GM21367 (cell line): ENCODE measurements at regions not wholly inside any gene's neighbourhood (a gene's known extent, or its start where the extent isn't known, plus 50 kb on each side); places are given as distances from the start of the nearest gene placed in this dataset.

Experiments
- ATAC-seq: cut with Tn5 transposase; IDR thresholded peaks from one replicate; pipeline ENCODE4 v1.9.1; 2021; ENCODE audit not compliant: unreplicated experiment

DNA sequence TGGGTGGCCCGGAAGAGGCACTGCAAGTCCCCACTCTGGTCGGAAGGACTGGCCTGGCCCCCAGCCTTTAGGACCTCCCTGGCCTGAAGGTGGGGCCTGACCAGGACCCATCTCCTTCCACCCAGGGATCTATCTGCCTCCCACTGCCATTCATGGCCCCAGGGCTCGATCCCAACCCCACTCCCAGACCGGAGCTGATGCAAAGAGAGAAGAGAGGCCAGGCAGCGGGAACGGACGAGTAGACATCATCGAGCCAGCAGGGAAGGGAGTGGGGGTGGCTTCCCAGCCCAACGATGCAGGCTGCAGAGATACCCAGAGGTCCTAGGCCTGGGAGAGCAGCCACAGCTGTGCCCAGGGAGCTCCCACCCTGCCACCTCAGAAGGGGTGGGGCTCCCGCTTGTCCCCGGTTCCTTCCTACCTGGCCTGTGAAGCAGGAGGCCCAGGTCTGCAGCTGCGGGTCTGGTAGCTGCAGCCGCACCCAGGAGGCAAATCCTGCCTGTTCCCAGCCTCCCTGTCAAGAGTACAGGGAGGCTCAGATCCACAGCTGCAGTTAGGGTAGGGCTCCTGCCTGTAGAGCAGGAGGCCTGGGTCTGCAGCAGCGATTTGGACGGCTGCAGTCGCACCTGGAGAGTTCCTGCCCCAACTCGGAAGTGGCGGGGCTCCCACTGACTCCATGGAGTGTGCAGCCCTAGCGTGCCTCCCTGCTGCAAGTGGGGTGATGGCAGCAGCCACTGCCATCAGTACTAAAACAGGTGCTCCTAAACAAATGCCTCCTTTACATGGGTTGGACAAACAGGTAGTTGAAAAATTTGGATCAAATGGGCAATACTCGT is 1151.0 kb upstream of the PHF14 start:
- ATAC-seq, result no peak

DNA sequence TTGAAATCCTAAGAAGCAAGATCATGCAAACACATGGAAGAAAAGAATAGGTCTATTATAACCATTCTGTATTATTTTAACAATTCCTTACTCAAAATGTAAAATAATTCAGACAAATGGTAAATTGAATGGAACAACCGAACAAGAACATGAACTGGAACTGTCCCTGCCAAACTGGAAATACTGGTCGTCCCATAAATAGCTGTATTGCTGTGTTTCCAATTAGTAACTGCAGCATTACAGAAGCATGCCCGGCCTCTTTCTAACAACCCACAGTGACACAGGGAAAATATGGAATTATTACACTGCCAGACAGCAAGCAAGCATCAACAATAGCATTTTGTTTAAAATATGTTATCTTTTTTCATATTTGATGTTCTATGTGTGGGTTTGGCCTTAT is 1138.5 kb upstream of the PHF14 start:
- no peak for ATAC-seq

DNA sequence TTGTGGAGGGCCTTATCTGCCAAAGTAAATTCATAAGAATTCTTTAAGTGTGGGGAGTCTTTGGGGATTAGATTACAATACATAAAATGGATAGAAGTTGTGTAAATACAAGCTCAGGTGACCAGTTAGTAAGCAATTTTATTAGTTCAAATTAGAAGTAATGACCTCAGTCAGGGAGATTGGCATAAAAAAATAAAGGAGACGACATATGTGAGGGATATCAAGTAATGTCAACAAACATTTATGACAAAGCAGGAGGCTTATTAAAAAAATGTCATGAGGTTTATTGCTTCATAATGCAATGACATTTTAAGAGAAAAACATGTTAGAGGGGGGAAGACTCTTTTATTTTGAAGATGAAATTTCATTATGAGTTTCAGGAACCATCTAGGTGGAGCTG is 1137.0 kb upstream of the PHF14 start:
- no peak for ATAC-seq

DNA sequence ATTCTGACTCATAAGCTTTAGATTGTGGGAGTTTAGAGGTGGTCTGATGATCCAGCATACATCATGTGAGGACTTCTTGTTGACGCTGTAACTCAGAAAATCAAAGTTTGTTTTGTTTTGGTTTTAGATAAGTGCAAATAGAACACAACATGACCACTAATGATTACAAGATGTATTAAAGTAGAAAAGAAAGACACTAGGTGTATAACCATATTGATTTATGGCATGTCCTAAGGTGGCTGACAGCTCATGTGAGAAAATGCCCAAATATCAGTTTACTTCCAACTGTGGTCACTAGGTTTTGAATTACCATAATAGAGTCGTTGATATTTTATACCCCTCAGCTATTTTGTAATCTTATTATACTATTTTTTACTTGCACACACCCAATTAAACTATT is 1131.4 kb upstream of the PHF14 start:
- no peak for ATAC-seq

DNA sequence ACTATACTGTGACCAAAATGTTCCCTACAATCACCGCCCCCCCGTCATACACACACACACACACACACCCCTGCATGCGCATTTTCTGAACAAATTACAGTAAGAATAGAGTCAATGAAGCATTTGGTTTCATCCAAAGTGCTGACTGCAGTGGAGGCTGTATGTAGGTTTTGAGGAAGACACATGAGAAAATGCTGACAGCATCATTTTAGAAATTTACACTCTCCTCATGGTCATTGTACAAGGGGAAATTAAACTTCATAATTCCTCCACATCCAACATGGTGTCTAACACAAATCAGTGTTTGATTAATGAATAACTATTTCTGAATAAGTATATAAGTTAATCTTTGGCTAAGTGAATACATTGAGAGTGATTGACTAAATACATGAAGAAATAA is 1126.8 kb upstream of the PHF14 start:
- no peak for ATAC-seq

DNA sequence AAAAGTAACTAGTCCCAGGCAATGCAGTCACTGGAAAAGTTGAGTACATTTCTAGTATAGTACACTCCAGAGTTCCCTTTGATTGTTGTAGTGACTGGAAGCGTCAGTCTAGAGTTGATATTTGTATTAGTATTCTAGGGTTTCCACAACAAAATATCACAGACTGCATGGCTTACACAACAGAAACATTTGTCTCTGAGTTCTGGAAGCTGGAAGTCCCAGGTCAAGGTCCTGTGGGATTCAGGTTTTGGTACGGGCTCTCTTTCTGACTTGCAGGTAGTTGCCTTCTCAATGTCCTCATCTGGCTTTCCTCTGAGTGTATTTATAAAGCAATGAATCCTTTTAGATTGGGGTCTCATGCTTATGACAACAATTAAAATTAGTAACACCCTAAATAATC is 1119.1 kb upstream of the PHF14 start:
- no peak for ATAC-seq

DNA sequence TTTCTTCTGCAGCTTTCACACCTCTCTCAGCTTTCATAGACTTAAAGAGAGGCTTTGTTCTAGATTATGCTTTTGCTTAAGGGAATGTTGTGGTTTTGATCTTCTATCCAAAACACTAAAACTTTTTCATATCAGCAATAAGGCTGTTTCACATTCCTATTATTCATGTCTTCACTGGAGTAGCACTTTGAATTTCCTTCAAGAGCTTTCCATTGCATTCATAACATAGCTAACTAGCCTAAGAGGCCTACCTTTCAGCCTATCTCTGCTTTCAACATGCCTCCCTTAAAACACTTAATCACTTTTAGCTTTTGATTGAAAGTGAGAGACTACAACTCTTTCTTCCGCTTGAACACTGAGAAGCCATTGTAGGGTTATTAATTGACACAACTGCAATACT is 1117.0 kb upstream of the PHF14 start:
- no peak for ATAC-seq

DNA sequence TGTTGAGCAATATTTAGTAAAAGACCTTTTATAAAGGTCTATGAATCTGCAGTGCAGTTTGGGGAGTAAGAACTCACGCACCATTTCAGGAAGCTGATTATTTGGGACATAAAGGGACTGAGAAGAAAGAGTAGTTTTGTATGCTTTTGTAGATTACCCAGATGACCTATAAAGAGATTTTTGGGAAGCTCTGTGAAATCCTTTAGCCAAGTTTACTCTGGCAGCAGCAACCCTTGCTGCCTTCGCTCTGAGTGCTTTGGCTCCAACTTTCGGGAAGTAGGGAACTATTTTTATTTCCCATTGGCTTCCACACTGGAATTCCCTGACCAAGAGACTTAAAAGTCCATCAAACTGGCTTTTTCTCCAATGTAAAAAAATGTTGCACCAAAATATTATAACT is 1110.1 kb upstream of the PHF14 start:
- no peak for ATAC-seq

DNA sequence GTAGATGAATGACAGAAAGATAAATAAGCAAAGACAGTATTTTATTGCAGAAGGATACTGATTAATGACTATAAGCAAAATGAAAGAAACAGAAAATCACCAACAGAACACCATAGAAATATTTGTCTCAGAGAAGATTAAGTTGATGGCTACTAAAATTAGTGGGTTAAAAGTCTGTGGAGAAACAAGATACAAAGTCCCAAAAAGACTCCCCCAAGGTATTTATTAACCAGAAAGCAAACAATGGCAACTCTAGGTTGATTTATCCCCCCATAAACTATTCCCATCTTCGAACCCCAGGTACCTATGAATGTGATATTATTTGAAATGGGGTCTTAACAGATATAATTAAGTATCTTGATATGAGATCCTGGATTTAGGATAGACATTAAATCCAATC is 1104.5 kb upstream of the PHF14 start:
- ATAC-seq, result no peak

DNA sequence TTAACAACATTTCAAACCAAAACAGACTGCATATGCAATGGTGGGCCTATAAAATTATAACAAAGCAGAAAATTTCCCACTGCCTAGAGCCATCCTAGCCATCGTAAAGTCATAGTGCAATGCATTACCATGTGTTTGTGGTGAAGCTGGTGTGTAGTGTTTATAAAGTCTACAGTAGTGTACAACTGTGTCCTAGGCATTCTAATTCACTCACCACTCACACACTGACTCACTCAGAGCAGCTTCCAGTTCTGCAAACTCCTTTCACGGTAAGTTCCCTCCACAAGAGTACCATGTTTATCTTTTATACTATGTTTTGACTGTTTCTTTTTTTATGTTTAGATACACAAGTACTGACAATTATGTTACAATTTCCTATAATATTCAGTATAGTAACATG is 1104.1 kb upstream of the PHF14 start:
- ATAC-seq, result no peak

DNA sequence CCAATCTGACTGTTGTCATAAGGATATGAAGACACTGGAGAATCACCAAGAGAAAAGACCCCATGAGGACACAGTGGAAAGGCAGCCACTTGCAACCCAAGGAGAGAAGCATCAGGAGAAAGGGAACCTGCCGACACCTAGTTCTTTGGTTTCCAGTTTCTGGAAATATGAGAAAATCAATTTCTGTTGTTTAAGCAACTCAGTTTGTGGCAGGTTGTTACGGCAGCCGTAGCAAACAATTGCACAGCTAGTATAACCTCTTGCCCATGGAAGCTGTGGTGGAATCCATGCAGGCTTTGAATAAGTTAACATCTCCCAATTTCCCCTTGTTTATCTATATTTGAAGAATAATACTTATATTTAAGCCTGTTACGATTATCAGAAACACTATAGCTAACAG is 1103.0 kb upstream of the PHF14 start:
- no peak for ATAC-seq

DNA sequence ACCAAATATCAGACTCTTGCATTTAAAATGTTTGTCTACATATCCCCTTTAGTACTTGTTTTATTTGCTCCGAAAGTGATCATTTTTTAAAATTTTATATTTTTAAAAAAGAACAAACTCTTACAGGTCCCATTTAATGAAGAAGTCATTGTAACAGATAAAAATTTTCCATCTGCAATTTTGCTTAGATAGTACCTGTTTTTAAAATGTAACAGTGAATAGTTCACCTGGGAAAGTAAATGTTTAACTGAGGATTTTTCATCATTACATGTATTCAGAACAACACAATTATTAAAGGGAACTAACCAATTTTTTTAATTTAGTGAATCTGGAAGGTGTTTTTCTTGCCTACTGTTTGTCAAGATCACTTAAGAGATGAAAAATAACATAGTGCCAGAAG is 1099.5 kb upstream of the PHF14 start:
- ATAC-seq, result no peak

DNA sequence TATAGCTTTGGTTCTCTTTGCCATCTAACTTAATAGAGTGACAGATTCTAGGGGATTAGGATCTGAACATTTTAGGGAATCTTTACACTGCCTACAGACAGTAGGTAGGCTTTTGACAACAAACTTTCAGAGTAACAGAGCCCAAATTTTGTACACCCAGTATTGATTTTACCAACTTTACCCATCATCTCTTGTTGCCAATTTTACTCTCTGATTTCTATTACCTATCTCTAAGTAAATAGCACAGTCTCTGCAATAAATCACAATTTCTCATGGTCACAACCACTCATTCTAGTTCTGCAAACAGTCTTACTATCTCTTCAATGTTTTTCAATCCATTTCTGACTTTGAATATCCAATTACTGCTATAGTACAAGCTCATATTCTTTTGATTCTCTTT is 1097.6 kb upstream of the PHF14 start:
- no peak for ATAC-seq

DNA sequence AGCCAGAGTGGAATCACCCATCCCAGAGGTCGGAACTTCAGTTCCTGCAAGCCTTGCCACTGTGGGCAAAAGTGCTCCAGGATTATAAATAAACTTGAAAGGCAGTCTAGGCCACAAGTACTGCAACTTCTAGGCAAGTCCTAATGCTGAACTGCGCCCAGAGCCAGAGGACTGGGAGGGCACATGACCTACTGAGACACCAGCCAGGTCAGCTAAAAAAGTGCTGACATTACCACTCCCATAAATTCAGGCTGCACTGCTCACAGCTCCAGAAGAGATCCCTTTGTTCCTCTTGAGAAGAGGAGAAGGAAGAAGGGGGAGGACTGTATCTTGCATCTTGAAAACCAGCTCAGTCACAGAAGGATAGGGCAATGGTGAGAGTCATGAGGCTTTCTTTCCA is 1084.1 kb upstream of the PHF14 start:
- ATAC-seq, result no peak

DNA sequence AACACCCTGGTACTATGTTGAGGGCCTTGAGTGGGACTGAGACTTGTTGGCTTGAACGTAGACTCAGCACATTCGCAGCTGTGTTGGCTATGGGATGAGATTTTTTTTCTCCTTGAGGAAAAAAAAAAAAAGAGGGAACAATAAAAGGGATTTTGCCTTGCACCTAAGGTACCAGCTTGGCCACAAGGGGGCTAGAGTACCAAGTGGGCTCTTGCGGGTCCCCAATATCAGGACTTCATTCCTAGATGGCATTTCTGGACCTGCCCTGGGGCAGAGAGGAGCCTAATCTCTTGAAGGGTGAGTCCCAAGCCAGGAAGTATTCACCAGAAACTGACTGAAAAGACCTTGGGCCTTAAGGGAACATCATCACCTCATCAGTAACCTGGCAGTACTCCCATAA is 1083.6 kb upstream of the PHF14 start:
- no peak for ATAC-seq

DNA sequence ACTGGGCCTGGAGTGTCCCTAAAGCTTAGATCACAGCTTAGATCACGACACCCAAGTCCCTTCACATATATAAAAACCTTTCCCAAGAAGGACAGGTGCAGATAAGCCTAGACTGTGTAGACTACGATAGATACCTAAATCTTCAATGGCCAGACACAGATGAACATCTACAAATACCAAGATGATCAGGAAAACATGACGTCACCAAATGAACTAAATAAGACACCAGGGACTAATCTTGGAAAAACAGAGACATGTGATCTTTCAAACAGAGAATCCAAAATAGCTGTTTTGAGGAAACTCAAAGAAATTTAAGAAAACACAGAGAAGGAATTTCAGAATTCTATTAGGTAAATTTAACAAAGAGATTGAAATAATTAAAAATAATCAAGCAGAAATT is 1082.6 kb upstream of the PHF14 start:
- no peak for ATAC-seq

DNA sequence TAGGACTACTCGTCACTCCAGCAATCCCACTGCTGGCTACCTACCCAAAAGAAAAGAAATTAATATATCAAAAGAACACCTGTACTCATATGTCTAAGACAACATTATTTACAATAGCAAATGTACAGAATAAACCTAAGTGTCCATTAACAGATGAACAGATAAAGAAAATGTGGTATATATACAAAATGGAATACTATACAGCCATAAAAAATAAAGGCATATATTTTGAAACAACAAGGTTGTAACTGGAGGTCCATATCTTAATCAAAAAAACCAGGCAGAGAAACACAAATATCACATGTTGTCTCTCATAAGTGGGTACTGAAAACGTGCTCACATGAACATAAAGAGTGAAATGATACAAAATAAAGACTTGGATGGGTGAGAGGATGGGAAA is 1073.3 kb upstream of the PHF14 start:
- ATAC-seq, result no peak

DNA sequence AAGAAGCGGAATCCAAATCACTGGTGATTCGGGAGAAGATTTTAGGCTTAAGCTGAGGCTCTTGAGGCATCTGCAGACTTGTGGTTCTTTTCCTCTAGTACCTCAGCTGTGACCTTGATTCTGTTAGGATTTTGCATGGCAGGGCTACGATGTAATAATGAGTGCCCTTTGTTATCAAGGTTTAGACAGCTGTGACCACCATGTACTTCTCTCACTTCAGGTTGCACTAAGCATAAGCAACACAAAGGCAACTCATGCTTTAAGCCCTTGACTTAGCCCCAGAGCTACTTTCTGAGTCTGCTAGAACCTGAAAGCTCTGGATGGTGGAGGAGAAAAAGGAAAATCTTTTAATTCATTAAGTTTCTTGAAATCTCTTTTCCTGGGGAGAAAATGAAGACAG is 1052.3 kb upstream of the PHF14 start:
- ATAC-seq, result no peak

DNA sequence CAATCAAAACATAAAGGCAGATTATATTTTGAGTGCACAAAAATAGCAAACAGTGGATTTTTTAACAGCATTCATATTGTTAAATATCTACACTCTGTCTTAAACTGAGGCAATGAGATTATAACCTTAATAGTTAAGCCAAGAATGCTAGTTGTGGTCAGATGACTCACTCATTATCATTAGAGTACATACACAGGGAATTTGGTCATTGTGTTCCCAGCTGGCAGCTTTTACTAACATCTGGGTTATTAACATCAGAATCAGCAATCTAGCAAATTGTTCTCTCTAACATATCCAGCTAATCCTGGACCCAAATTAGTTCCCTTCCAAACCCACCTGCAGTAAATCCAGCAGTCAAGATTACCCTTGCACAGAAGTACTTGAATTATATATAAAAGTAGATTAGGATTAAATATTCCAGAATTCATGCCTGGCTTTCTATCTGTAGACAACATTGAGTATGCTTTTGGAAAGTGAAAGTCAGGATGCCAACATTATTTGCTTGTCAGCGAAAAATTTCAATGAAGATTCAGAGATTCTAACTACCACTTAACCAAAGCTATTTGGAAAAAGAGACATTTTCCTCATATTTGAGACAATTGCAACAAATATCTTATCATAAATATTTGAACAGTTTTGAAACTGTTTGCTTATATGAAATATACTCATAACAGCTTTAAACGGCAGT is 1035.6 kb upstream of the PHF14 start:
- ATAC-seq, result no peak

DNA sequence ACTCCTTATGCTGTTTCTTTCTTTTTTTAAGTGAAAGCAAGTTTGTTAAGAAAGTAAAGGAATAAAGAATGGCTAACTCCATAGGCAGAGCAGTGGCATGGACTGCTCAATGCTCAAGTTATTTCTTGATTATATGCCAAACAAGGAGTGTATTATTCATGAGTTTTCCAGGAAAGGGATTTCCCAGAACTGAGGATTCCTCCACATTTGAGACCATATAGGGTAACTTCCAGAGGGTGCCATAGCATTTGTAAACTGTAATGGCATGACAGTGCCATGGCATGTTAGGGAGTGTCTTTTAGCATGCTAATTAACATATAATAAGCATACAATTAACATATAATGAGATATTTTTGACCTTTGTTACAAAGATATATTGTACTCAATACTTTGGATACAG is 1034.5 kb upstream of the PHF14 start:
- ATAC-seq, result no peak

DNA sequence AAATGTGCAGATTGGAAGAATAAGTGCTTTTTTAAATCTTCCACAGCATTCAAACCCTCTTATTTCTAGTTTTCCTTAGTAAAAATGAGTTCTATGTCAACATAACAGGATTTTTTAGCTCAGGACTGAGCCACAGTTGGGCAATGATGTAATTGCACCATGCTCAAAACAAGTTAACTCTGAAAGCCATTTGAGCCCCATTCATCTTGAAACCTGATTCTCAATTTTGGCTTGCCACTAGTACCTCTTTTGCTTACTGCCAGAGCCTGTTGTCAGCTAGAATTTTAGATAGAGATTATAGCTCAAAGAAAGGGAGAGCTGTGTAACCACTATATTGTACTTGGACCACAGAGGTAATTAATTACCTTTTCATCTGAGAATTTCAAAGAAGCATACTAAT is 1028.5 kb upstream of the PHF14 start:
- ATAC-seq, result no peak

DNA sequence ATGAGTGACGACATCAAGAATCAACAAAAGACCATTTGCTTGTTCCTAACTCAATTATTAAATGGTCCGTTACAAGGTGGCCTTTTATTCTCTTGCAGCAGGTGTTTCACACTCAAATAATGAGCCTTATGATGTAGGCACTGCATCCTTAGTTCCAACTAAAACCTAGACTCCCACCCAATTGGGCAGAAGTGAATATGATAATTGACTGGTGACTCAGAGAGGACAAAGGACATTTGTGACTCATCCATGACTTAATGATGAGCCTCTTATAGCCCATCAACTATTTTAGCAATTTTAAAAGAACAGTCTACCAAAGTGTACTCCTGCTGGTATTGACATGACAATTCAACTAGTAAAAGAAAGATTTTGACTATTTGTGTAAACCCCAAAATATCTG is 1027.8 kb upstream of the PHF14 start:
- ATAC-seq, result no peak

DNA sequence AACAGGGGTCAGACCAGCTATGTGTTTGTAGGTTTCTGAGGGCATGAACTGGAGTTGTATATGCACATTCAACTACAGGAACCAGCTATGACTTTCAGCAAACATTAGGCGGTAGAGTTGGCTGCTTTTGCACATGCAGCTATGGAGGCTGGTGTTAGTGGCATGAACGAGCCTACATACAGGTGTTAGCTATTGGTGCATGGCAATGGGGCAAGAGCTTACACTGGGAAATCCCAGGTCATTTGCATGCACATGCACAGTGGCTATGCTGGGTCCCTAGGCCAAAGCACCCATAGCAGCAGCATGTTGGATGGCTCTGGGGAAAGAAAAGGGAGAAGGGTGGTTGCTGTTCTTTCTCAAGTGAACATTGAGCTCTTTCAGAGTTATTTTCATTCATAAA is 1018.5 kb upstream of the PHF14 start:
- ATAC-seq, result no peak
